ENCODE measurements at regions not wholly inside any gene's neighbourhood (a gene's known extent, or its start where the extent isn't known, plus 50 kb on each side); places are given as distances from the start of the nearest gene placed in this dataset.

GRCh38 chr12:92524489-92524888, 178.3 kb upstream of the PLEKHG7 start:
- TF ChIP-seq POLR2A (IDR thresholded peaks at IDR 0.05; ENCODE audit: borderline replicate concordance, extremely low read depth, insufficient read depth, insufficient read length) = no peak
- no peak for TF ChIP-seq EZH2 (IDR thresholded peaks at IDR 0.05)
- TF ChIP-seq CTCF (IDR thresholded peaks at IDR 0.05 in 2 of 3, conservative IDR thresholded peaks at IDR 0.05 in 1 of 3; ENCODE audit: borderline replicate concordance in 1 of 3, insufficient read depth in 1 of 3, low read depth in 2 of 3, low read length in 2 of 3) = no peak
- TF ChIP-seq ATF3 (IDR thresholded peaks at IDR 0.05) = no peak
- TF ChIP-seq CEBPB (IDR thresholded peaks at IDR 0.05; ENCODE audit: low read depth) = no peak
- TF ChIP-seq, protein P1, sequence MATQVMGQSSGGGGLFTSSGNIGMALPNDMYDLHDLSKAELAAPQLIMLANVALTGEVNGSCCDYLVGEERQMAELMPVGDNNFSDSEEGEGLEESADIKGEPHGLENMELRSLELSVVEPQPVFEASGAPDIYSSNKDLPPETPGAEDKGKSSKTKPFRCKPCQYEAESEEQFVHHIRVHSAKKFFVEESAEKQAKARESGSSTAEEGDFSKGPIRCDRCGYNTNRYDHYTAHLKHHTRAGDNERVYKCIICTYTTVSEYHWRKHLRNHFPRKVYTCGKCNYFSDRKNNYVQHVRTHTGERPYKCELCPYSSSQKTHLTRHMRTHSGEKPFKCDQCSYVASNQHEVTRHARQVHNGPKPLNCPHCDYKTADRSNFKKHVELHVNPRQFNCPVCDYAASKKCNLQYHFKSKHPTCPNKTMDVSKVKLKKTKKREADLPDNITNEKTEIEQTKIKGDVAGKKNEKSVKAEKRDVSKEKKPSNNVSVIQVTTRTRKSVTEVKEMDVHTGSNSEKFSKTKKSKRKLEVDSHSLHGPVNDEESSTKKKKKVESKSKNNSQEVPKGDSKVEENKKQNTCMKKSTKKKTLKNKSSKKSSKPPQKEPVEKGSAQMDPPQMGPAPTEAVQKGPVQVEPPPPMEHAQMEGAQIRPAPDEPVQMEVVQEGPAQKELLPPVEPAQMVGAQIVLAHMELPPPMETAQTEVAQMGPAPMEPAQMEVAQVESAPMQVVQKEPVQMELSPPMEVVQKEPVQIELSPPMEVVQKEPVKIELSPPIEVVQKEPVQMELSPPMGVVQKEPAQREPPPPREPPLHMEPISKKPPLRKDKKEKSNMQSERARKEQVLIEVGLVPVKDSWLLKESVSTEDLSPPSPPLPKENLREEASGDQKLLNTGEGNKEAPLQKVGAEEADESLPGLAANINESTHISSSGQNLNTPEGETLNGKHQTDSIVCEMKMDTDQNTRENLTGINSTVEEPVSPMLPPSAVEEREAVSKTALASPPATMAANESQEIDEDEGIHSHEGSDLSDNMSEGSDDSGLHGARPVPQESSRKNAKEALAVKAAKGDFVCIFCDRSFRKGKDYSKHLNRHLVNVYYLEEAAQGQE (IDR thresholded peaks at IDR 0.05; ENCODE audit: low read depth) = no peak
- no peak for TF ChIP-seq FOSL1 (IDR thresholded peaks at IDR 0.05; ENCODE audit: low read depth)
- TF ChIP-seq MAX (IDR thresholded peaks at IDR 0.05) = no peak
- TF ChIP-seq POLR2AphosphoS5 (IDR thresholded peaks at IDR 0.05; ENCODE audit: low read depth, low read length) = no peak
- TF ChIP-seq ELF1 (IDR thresholded peaks at IDR 0.05; ENCODE audit: borderline replicate concordance, low read depth) = no peak
- no peak for TF ChIP-seq RAD21 (IDR thresholded peaks at IDR 0.05; ENCODE audit: low read depth)
- no peak for TF ChIP-seq ZNF274 (IDR thresholded peaks at IDR 0.05; ENCODE audit: low read depth, low read length)

All from HCT116 (cell line).